Brain microvascular endothelial cell (primary cell): ENCODE measurements at regions not wholly inside any gene's neighbourhood (a gene's known extent, or its start where the extent isn't known, plus 50 kb on each side); places are given as distances from the start of the nearest gene placed in this dataset.
"Not testable (repeated sequence)": the region's sequence is repeated elsewhere in the genome, so short reads cannot be mapped to it uniquely, and the experiment has no call there.

Source experiments
- DNase-seq: peaks from one replicate; pipeline ENCODE4 v3.0.0-alpha.2; 2020
- H3K27ac ChIP-seq: fragments of 250-450 bp; sonication (Bioruptor Pico); 2 replicates; pipeline ENCODE4 v1.5.1; 2020; ENCODE audit warnings: mild to moderate bottlenecking, moderate library complexity
- H3K27me3 ChIP-seq: fragments of 250-450 bp; sonication (Bioruptor Pico); replicated peaks from 2 replicates; pipeline ENCODE4 v1.5.1; 2020; ENCODE audit warnings: mild to moderate bottlenecking
- H3K36me3 ChIP-seq: fragments of 250-450 bp; sonication (Bioruptor Pico); replicated peaks from 2 replicates; pipeline ENCODE4 v1.5.1; 2020; ENCODE audit warnings: mild to moderate bottlenecking
- H3K4me3 ChIP-seq: 2 replicates; pipeline ENCODE4 v1.5.1; 2011; ENCODE audit warnings: low read depth, mild to moderate bottlenecking, control low read depth, low read length, moderate library complexity
- in situ Hi-C: cut with HindIII; loops from 2 replicates; pipeline ENCODE4 v1.10.0; 2017; ENCODE audit warnings: low sequenced_read_pairs, low pct_ligation_motif_present
- TF ChIP-seq, protein P1 (sequence below): IDR thresholded peaks from 2 replicates; pipeline ENCODE4 v1.5.1; 2011; ENCODE audit warnings: low read depth, mild to moderate bottlenecking, moderate library complexity, low read length, control low read depth, inconsistent platforms; ENCODE audit errors: missing control alignments

DNA sequence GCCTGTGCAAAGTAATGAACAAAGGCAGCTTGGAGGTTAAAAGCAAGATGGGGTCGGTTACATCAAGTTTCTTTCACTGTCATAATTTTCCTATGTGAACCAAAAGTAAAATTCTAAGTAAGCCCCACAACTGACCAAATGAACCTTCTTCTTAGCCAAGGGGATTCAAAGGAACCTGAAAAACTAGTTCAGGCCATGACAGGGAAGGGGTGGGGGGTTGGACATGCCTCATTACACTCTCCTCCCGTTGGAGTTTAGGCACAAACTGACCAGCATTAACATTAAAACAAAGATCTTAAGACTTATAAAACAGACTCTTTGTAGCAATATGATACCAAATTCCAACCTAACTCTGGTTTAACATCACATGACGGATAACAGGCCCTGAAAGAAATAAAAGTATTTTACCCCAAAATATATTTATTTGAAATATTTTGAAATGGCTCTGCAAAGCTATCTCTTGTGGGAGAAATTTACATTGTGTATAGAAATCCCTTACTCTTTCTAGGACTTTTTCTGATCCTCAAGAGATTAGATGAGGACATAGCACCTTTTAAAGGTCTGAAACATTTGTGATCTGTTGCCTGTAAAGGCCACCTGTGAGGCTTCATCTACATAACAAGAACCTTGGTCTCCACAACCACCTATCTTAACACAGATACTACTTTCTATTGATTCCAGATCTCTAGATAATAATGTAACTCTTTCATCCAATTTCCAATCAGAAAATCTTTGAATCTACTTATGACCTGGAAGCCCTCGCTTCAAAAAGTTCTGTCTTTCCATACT is 1829.0 kb upstream of the MIR17HG start:
- no peak for DNase-seq
- TF ChIP-seq, protein P1, sequence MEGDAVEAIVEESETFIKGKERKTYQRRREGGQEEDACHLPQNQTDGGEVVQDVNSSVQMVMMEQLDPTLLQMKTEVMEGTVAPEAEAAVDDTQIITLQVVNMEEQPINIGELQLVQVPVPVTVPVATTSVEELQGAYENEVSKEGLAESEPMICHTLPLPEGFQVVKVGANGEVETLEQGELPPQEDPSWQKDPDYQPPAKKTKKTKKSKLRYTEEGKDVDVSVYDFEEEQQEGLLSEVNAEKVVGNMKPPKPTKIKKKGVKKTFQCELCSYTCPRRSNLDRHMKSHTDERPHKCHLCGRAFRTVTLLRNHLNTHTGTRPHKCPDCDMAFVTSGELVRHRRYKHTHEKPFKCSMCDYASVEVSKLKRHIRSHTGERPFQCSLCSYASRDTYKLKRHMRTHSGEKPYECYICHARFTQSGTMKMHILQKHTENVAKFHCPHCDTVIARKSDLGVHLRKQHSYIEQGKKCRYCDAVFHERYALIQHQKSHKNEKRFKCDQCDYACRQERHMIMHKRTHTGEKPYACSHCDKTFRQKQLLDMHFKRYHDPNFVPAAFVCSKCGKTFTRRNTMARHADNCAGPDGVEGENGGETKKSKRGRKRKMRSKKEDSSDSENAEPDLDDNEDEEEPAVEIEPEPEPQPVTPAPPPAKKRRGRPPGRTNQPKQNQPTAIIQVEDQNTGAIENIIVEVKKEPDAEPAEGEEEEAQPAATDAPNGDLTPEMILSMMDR = no peak
- no peak overlapping the region for H3K4me3 ChIP-seq
- no peaks in the 10 kb centered on the region for H3K27me3 ChIP-seq
- H3K27ac ChIP-seq = no peak overlapping the region
- H3K36me3 ChIP-seq = no peaks in the 10 kb centered on the region
- in situ Hi-C loops = no loop called here

DNA sequence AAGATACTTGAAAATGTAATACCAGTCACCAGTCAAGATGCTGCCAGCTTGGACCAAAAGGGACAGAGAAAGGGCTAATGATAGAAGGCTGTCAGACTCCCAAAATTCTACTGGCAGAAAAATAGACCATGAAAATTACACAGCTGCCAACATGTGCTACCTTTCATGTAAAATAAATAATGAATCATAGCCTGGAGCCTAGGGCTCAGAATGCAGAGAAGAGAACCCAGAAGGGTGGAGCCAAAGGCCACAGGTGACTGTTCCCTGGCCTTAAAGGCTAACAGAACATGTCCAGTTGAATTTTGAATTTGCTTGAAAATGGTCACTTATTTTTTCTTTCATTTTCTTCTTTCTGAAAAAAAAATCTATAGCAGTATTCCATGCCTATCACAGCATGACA is 1827.0 kb upstream of the MIR17HG start:
- Histone ChIP-seq H3K36me3 (no peaks in the 10 kb centered on the region), H3K27ac (no peak overlapping the region), H3K4me3 (no peak overlapping the region), H3K27me3 (no peaks in the 10 kb centered on the region)
- TF ChIP-seq, protein P1 = no peak
- no peak for DNase-seq
- in situ Hi-C loops = no loop called here

DNA sequence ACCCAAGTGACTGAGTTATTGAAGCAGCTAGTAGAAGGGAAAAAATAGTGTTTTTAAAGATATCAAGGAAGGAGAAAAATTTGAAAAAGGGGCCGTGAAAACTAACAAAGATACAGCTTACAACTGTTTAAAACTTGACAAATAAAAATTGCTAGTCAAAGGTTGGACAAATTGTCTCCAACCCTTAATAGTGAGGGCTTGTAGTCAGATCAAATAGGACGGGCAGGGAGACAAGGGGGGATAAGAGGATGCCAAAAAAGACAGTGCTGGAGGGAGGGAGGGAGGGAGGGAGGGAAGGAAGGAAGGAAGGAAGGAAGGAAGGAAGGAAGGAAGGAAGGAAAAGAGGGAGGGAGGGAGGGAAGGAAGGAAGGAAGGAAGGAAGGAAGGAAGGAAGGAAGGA is 1825.8 kb upstream of the MIR17HG start:
- H3K27ac ChIP-seq, H3K36me3 ChIP-seq, H3K4me3 ChIP-seq, DNase-seq, H3K27me3 ChIP-seq, in situ Hi-C loops: not testable (repeated sequence)

DNA sequence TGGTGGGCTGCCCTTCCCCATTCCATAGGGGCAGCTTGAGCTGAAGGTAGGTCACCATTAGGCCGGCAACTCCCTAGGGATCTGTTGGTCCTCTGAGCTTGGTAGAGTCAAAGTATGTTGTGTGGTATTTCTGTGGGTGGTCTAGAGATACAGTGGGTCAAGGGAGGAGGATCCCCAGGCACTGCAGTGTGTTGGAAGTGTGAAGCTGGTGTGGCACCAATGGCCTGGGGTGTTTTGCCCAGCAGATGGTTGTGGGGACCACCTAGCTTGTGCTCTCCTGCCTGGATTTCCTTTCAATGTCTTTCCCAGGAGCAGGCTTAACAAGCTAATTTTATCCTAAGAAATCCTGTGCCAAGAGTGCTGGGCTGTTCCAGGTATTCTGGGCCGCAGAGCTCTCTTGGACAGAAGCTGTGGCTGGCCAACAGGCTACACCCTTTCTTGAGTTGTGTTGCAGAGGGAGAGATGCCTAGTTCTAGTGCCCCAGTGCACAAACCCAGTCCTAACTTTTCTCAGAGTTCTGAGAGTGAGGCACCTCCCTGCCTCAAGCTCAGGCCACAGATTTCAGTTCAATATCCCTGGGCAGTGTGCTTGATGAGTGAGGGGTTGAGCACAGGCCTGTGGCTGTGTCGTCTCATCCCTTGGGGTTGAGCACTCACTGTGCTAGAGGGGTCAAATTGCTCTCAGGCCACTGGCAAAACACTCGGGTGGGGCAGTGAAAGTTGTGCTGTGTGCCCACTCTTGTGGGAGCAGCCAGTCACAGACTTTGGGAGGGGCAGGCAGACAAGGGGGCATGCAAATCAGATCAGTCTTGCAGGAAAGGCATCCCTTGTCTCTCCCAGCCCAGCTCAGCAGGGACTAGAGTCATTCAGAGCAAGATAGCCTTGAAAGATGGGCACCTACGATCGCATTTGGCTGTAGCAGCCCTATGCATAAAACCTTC is 1806.1 kb upstream of the MIR17HG start:
- in situ Hi-C loops = no loop called here

DNA sequence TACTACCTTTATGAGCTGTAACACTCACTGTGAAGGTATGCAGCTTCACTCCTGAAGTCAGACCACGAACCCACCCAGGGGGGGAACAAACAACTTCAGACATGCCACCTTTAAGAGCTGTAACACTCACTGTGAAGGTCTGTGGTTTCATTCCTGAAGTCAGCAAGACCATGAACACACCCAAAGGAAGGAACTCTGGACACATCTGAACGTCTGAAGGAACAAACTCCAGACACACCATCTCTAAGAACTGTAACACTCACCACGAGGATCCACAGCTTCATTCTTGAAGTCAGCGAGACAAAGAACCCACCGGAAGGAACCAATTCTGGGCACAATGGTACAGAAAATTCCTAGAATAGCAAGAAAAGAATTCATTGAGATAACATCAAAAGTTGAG is 1796.5 kb upstream of the MIR17HG start:
- no peak for DNase-seq
- TF ChIP-seq, protein P1 = no peak
- Histone ChIP-seq H3K27me3 (no peaks in the 10 kb centered on the region), H3K27ac (no peak overlapping the region), H3K4me3 (no peak overlapping the region), H3K36me3 (no peaks in the 10 kb centered on the region)
- in situ Hi-C loops = no loop called here

More for the DNA sequence above, 1806.1 kb upstream of the MIR17HG start:
- no peak for DNase-seq
- Histone ChIP-seq H3K27ac (no peak overlapping the region), H3K27me3 (no peaks in the 10 kb centered on the region), H3K4me3 (no peak overlapping the region), H3K36me3 (no peaks in the 10 kb centered on the region)
- TF ChIP-seq, protein P1 = no peak

DNA sequence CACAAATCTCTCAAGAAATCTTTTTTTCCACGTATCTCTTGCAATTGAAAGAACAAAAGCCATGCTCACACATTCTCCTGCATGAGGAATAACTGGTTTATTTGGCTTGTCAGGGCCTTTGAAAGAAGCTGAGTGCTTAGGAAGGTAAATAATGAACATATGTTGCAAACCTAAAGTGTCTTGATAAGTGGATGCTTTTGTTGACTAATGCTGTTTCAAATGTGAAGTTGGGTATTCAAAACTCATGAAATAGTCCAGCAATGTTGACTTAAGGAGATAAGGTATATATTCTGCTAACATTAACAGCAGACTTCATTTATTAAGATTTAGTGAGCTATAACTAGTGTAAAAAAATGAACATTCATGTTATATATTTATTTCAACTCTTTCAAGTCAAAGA is 1792.7 kb upstream of the MIR17HG start:
- Histone ChIP-seq H3K4me3 (no peak overlapping the region), H3K27ac (no peak overlapping the region), H3K36me3 (no peaks in the 10 kb centered on the region), H3K27me3 (no peaks in the 10 kb centered on the region)
- DNase-seq = no peak
- TF ChIP-seq, protein P1 = no peak
- in situ Hi-C loops = no loop called here
